ENCODE measurements at regions not wholly inside any gene's neighbourhood (a gene's known extent, or its start where the extent isn't known, plus 50 kb on each side); places are given as distances from the start of the nearest gene placed in this dataset.

GRCh38 chr2:121902171-121902591, 146.7 kb downstream of the TSN start (continued):
- no peak for TF ChIP-seq ZMIZ1 (IDR thresholded peaks at IDR 0.05; ENCODE audit: low read depth in 2 of 2, low read length in 2 of 2)
- TF ChIP-seq L3MBTL2 (IDR thresholded peaks at IDR 0.05) = peak; percentile 64
- TF ChIP-seq MYC (IDR thresholded peaks at IDR 0.05; ENCODE audit: low read depth, low read length) = peak; percentile 13; the same call in 1 of the 2 replicates
- TF ChIP-seq MYC (CRISPR knock-in tag; IDR thresholded peaks at IDR 0.05; ENCODE audit: borderline replicate concordance, low read depth) = no peak
- 0 out of 2 replicates have a peak, but pooled peaks have one; percentile 79 for TF ChIP-seq PREB (CRISPR knock-in tag; IDR thresholded peaks at IDR 0.05)
- 0 out of 2 replicates have a peak, but pooled peaks have one; percentile 12 for TF ChIP-seq ZNF41 (CRISPR knock-in tag; conservative IDR thresholded peaks at IDR 0.05)
- TF ChIP-seq NRF1 (conservative IDR thresholded peaks at IDR 0.05 in 1 of 2, IDR thresholded peaks at IDR 0.05 in 1 of 2) = peak in 1 of 2 experiments; percentile 17; a peak in 1 of 4 replicates
- TF ChIP-seq SMAD4 (CRISPR knock-in tag; conservative IDR thresholded peaks at IDR 0.05) = peak; percentile 29; the same call in 1 of the 2 replicates
- TF ChIP-seq MBD1 (CRISPR knock-in tag; IDR thresholded peaks at IDR 0.05) = no peak
- no peak for TF ChIP-seq HMBOX1 (IDR thresholded peaks at IDR 0.05)
- peak; percentile 59 for TF ChIP-seq DACH1 (IDR thresholded peaks at IDR 0.05; ENCODE audit: partially characterized antibody)
- no peak for TF ChIP-seq SPI1 (IDR thresholded peaks at IDR 0.05; ENCODE audit: borderline replicate concordance, low read depth, low read length)
- no peak for TF ChIP-seq TCF7L2 (IDR thresholded peaks at IDR 0.05; ENCODE audit: low read depth, low read length)
- no peak for TF ChIP-seq POLR2H (tag; IDR thresholded peaks at IDR 0.05; ENCODE audit: low read depth)
- TF ChIP-seq KHSRP (IDR thresholded peaks at IDR 0.05) = no peak
- no peak for TF ChIP-seq FOSL1 (tag; conservative IDR thresholded peaks at IDR 0.05)
